Naive thymus-derived CD8-positive, alpha-beta T cell (primary cell): ENCODE measurements at regions not wholly inside any gene's neighbourhood (a gene's known extent, or its start where the extent isn't known, plus 50 kb on each side); places are given as distances from the start of the nearest gene placed in this dataset.
"Not testable (repeated sequence)": the region's sequence is repeated elsewhere in the genome, so short reads cannot be mapped to it uniquely, and the experiment has no call there.

Source experiments
- ATAC-seq, 2 donors: fragments of 150-1000 bp; cut with Tn5 transposase in 1 of 2; sonication (Bioruptor Pico), chemical (Tn5 transposase) in 1 of 2; 1 replicate in 1 of 2; 2 replicates in 1 of 2; pipeline ENCODE4 v1.10.0; 2021; ENCODE audit warnings: mild to moderate bottlenecking in 2 of 2, moderate library complexity in 2 of 2
- POLR2A ChIA-PET: fragments of 350-600 bp; sonication (Branson Sonifier 250); formaldehyde crosslinking; loops from one replicate; lab custom pipeline; 2021; ENCODE audit warnings: antibody characterized with exemption; lab: Charles Lee
- DNase-seq, 10 donors: peaks; one replicate each; pipeline versions ENCODE4 v3.0.0 to v3.0.0-alpha.2; 2020 to 2022
- H3K27ac Mint-ChIP-seq, 10 donors: one replicate each; pipeline ENCODE4 v1.8.0; 2020 to 2022; ENCODE audit warnings: mild to moderate bottlenecking in 10 of 10, mixed read lengths in 10 of 10, moderate library complexity in 4 of 10, inconsistent platforms in 1 of 10
- H3K27me3 Mint-ChIP-seq, 5 donors: one replicate each; pipeline ENCODE4 v1.8.0; 2021 to 2022; ENCODE audit warnings: mixed read lengths in 5 of 5
- H3K36me3 Mint-ChIP-seq, 3 donors: one replicate each; pipeline ENCODE4 v1.8.0; 2020 to 2022; ENCODE audit warnings: mixed read lengths in 3 of 3, mild to moderate bottlenecking in 2 of 3, inconsistent platforms in 1 of 3
- H3K4me1 Mint-ChIP-seq, 4 donors: one replicate each; pipeline ENCODE4 v1.8.0; 2021 to 2022; ENCODE audit warnings: mixed read lengths in 4 of 4
- H3K4me3 Mint-ChIP-seq, 10 donors: one replicate each; pipeline ENCODE4 v1.8.0; 2020 to 2022; ENCODE audit warnings: mild to moderate bottlenecking in 10 of 10, mixed read lengths in 10 of 10, moderate library complexity in 6 of 10, inconsistent platforms in 1 of 10
- H3K9me3 Mint-ChIP-seq, 9 donors: one replicate each; pipeline ENCODE4 v1.8.0; 2020 to 2022; ENCODE audit warnings: mixed read lengths in 9 of 9, mild to moderate bottlenecking in 3 of 9, inconsistent platforms in 1 of 9, moderate library complexity in 1 of 9

GRCh38 chr3:106130384-106131198, 261.8 kb upstream of the CBLB start:
- ATAC-seq (no peak), DNase-seq (no peak)
- no peaks in the 10 kb centered on the region for H3K36me3 Mint-ChIP-seq
- H3K9me3 Mint-ChIP-seq, result no peaks in the 10 kb centered on the region
- peaks cover 0 to 6% (median 3%) of the 10 kb centered on the region in 4 donors for H3K4me1 Mint-ChIP-seq
- H3K27ac Mint-ChIP-seq, result peak overlapping the region in 2 of 10 donors; percentile 21 to 32
- H3K27me3 Mint-ChIP-seq, result no peaks in the 10 kb centered on the region
- H3K4me3 Mint-ChIP-seq, result no peak overlapping the region
- POLR2A ChIA-PET, result no interaction called here

GRCh38 chr3:106135451-106136160, 266.8 kb upstream of the CBLB start:
- H3K27ac Mint-ChIP-seq, result no peak overlapping the region
- no peaks in the 10 kb centered on the region for H3K9me3 Mint-ChIP-seq
- no peak overlapping the region for H3K4me3 Mint-ChIP-seq
- POLR2A ChIA-PET, result no interaction called here
- H3K4me1 Mint-ChIP-seq, result peaks cover 2 to 6% (median 4%) of the 10 kb centered on the region in 4 donors
- ATAC-seq, result no peak
- DNase-seq, result no peak
- no peaks in the 10 kb centered on the region for H3K27me3 Mint-ChIP-seq
- H3K36me3 Mint-ChIP-seq, result no peaks in the 10 kb centered on the region

- POLR2A ChIA-PET, result no interaction called here
- H3K36me3 Mint-ChIP-seq, result no peaks in the 10 kb centered on the region
- peaks cover 0 to 2% (median 0%) of the 10 kb centered on the region in 9 donors for H3K9me3 Mint-ChIP-seq
- ATAC-seq (no peak), DNase-seq (no peak)
- peaks cover 4 to 12% (median 5%) of the 10 kb centered on the region in 4 donors for H3K4me1 Mint-ChIP-seq
- no peak overlapping the region for H3K4me3 Mint-ChIP-seq
- no peaks in the 10 kb centered on the region for H3K27me3 Mint-ChIP-seq
- peak overlapping the region in 2 of 10 donors; percentile 0 to 15 for H3K27ac Mint-ChIP-seq
These were observed 271.0 kb upstream of the CBLB start for GRCh38 chr3:106139826-106140225.

GRCh38 chr3:106140431-106140830, 271.6 kb upstream of the CBLB start:
- Mint-ChIP-seq H3K27me3 (no peaks in the 10 kb centered on the region), H3K4me3 (no peak overlapping the region), H3K4me1 (peaks cover 4 to 12% (median 5%) of the 10 kb centered on the region in 4 donors), H3K9me3 (peaks cover 0 to 2% (median 0%) of the 10 kb centered on the region in 9 donors), H3K36me3 (peaks cover 0 to 3% (median 0%) of the 10 kb centered on the region in 3 donors), H3K27ac (peak overlapping the region in 2 of 10 donors; percentile 14 to 15)
- ATAC-seq, result no peak
- POLR2A ChIA-PET, result no interaction called here
- no peak for DNase-seq

GRCh38 chr3:106144030-106144429, 275.2 kb upstream of the CBLB start:
- Mint-ChIP-seq H3K9me3 (peaks cover 0 to 20% (median 9%) of the 10 kb centered on the region in 9 donors), H3K4me1 (peaks cover 1 to 12% (median 6%) of the 10 kb centered on the region in 4 donors), H3K4me3 (no peak overlapping the region), H3K27me3 (no peaks in the 10 kb centered on the region), H3K27ac (peak overlapping the region in 1 of 10 donors; percentile 38), H3K36me3 (peaks cover 0 to 9% (median 5%) of the 10 kb centered on the region in 3 donors)
- POLR2A ChIA-PET, result no interaction called here
- DNase-seq (no peak), ATAC-seq (no peak)

- POLR2A ChIA-PET, ATAC-seq, H3K27me3 Mint-ChIP-seq, H3K4me1 Mint-ChIP-seq, DNase-seq, H3K4me3 Mint-ChIP-seq, H3K36me3 Mint-ChIP-seq: not testable (repeated sequence)
- peaks cover 0 to 23% (median 10%) of the 10 kb centered on the region in 9 donors for H3K9me3 Mint-ChIP-seq
- peak overlapping the region in 1 of 10 donors; percentile 57 for H3K27ac Mint-ChIP-seq
These were observed 279.7 kb upstream of the CBLB start for GRCh38 chr3:106148440-106149082.

- POLR2A ChIA-PET, result no interaction called here
- no peak overlapping the region for H3K4me3 Mint-ChIP-seq
- peaks cover 0 to 1% (median 0%) of the 10 kb centered on the region in 5 donors for H3K27me3 Mint-ChIP-seq
- DNase-seq (no peak), ATAC-seq (no peak)
- H3K9me3 Mint-ChIP-seq, result peaks cover 0 to 12% (median 0%) of the 10 kb centered on the region in 9 donors
- peaks cover 0 to 2% (median 0%) of the 10 kb centered on the region in 4 donors for H3K4me1 Mint-ChIP-seq
- peaks cover 0 to 6% (median under 1%) of the 10 kb centered on the region in 3 donors for H3K36me3 Mint-ChIP-seq
- H3K27ac Mint-ChIP-seq, result no peak overlapping the region
These were observed 288.6 kb upstream of the CBLB start for GRCh38 chr3:106157411-106157810.

- POLR2A ChIA-PET, result no interaction called here
- peaks cover 0 to 25% (median 7%) of the 10 kb centered on the region in 9 donors for H3K9me3 Mint-ChIP-seq
These were observed 291.6 kb upstream of the CBLB start for GRCh38 chr3:106160396-106160795.

GRCh38 chr3:106161246-106161645, 292.4 kb upstream of the CBLB start:
- no peak for DNase-seq
- Mint-ChIP-seq H3K4me3 (no peak overlapping the region), H3K27ac (peak overlapping the region in 1 of 10 donors; percentile 71), H3K36me3 (peaks cover 0 to 17% (median 11%) of the 10 kb centered on the region in 3 donors), H3K4me1 (peaks cover 0 to 4% (median 0%) of the 10 kb centered on the region in 4 donors), H3K9me3 (peaks cover 0 to 25% (median 7%) of the 10 kb centered on the region in 9 donors), H3K27me3 (peaks cover 0 to 1% (median 0%) of the 10 kb centered on the region in 5 donors)
- POLR2A ChIA-PET, result no interaction called here
- ATAC-seq, result no peak

More at GRCh38 chr3:106160396-106160795, 291.6 kb upstream of the CBLB start:
- no peak for ATAC-seq
- Mint-ChIP-seq H3K4me1 (peaks cover 0 to 5% (median 0%) of the 10 kb centered on the region in 4 donors), H3K36me3 (peaks cover 0 to 17% (median 11%) of the 10 kb centered on the region in 3 donors), H3K27me3 (peaks cover 0 to 1% (median 0%) of the 10 kb centered on the region in 5 donors), H3K4me3 (no peak overlapping the region), H3K27ac (no peak overlapping the region)
- no peak for DNase-seq

- Mint-ChIP-seq H3K4me3 (no peak overlapping the region), H3K9me3 (peaks cover 0 to 20% (median 4%) of the 10 kb centered on the region in 9 donors), H3K4me1 (peaks cover 12 to 27% (median 18%) of the 10 kb centered on the region in 4 donors), H3K36me3 (peaks cover 0 to 9% (median 7%) of the 10 kb centered on the region in 3 donors), H3K27ac (no peak overlapping the region), H3K27me3 (no peaks in the 10 kb centered on the region)
- ATAC-seq, result no peak
- no peak for DNase-seq
- POLR2A ChIA-PET, result no interaction called here
These were observed 298.9 kb upstream of the CBLB start for GRCh38 chr3:106167728-106168127.

- Mint-ChIP-seq H3K4me3 (no peak overlapping the region), H3K4me1 (peaks cover 12 to 33% (median 25%) of the 10 kb centered on the region in 4 donors), H3K27me3 (no peaks in the 10 kb centered on the region), H3K9me3 (peaks cover 0 to 6% (median 0%) of the 10 kb centered on the region in 9 donors), H3K36me3 (no peaks in the 10 kb centered on the region), H3K27ac (peak overlapping the region in 1 of 10 donors; percentile 31)
- DNase-seq (no peak), ATAC-seq (no peak)
- POLR2A ChIA-PET, result no interaction called here
These were observed 300.3 kb upstream of the CBLB start for GRCh38 chr3:106168962-106169750.

- Mint-ChIP-seq H3K27ac (peak overlapping the region in 3 of 10 donors; percentile 9 to 75 (median 14)), H3K4me1 (peaks cover 14 to 44% (median 35%) of the 10 kb centered on the region in 4 donors)
- POLR2A ChIA-PET, result no interaction called here
These were observed 301.8 kb upstream of the CBLB start for GRCh38 chr3:106170636-106171035.

More at GRCh38 chr3:106170636-106171035, 301.8 kb upstream of the CBLB start:
- ATAC-seq (no peak), DNase-seq (no peak)
- Mint-ChIP-seq H3K9me3 (no peaks in the 10 kb centered on the region), H3K36me3 (no peaks in the 10 kb centered on the region), H3K27me3 (no peaks in the 10 kb centered on the region), H3K4me3 (no peak overlapping the region)
